ENCODE measurements at regions not wholly inside any gene's neighbourhood (a gene's known extent, or its start where the extent isn't known, plus 50 kb on each side); places are given as distances from the start of the nearest gene placed in this dataset.

DNA sequence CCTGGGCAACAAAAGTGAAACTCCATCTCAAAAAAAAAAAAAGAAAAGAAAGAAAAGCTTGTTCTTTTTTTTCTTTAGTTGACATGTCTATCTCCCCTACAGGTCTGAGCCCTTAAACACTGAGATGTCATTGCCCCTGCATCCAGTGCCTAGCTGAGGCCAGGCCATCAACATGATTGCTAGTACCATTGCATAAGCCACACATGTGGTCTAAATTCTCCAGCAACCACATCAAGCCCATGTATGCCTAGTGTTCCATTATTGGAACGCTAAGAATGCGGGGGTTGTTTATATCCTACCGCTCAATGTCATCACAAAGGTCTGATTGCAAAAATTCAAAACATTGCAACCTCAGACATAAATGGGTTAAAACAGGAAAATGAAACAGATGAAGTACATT is 62.7 kb downstream of the NPTX2 start:
- no peak for DNase-seq (ENCODE audit: low read depth in 2 of 2)

GRCh38 chr7:98681511-98681910 is 64.4 kb downstream of the NPTX2 start:
- DNase-seq (ENCODE audit: low read depth in 2 of 2): no peak

GRCh38 chr7:98681951-98682350 is 64.9 kb downstream of the NPTX2 start:
- peak in 1 of 2 donors; percentile 14 for DNase-seq (ENCODE audit: low read depth in 2 of 2)

GRCh38 chr7:98683514-98683913 is 66.4 kb downstream of the NPTX2 start:
- DNase-seq (ENCODE audit: low read depth in 2 of 2): no peak

DNA sequence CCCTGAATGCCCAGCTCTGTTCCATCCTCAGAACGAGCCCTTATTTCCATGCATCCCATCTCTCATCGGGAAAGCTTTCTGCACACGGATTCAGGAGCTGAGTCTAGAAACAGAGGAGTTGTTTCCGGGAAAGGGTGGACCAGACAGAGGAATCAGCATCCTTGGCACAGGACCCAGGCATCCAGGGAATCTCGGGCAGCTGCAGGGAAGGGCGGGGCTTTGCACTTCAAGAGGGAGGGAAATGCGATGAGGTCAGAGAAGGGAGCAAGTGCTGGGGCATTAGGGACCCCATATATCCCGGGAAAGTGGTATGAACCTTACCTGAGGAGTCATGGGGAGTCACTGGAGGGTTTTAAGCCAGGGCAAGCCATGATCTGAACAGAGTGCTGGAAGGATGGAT is 68.5 kb downstream of the NPTX2 start:
- DNase-seq (ENCODE audit: low read depth in 2 of 2): no peak

GRCh38 chr7:98686466-98687080 is 69.5 kb downstream of the NPTX2 start:
- DNase-seq (ENCODE audit: low read depth in 2 of 2): no peak

- DNase-seq (ENCODE audit: low read depth in 2 of 2): no peak
These were observed 70.1 kb downstream of the NPTX2 start for GRCh38 chr7:98687111-98687751.

DNA sequence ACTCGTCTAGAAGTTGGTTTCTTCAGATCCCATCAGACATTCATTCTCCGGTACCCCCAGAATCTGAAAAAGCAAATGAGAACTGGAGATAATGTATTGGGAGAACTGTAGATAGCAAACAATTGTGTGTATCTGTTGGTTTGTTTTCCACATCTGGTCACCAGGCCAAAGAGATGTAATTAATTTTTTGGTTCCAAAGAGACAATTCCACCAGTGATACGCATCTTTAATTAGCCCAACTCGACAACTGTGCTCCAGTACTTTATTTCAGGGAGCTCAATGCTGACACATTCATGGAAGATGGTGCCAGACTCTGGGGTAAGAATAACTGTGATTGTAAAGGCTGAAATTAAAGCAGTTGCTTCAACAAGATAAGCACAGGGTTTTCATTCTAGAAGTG is 74.5 kb downstream of the NPTX2 start:
- DNase-seq (ENCODE audit: low read depth in 2 of 2): no peak

DNA sequence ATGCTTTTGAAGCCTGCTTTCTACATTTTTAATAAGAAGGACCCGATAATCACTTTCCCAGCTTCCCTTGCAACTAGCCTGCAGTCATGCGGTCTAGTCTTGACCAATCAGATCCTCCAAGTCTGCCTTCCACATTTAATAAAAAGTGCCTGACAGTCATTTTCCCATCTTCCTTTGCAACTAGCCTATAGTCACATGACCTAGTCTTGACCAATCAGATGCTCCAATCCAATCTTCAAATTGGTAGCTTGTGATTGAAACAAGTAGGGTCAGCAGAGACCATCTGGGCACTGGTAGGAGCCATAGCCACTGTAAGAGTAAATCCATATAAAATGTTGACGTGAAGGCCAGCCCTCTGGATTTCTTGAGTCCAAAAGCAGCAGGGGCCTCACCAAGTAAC is 80.0 kb downstream of the NPTX2 start:
- DNase-seq (ENCODE audit: low read depth in 2 of 2): no peak

DNA sequence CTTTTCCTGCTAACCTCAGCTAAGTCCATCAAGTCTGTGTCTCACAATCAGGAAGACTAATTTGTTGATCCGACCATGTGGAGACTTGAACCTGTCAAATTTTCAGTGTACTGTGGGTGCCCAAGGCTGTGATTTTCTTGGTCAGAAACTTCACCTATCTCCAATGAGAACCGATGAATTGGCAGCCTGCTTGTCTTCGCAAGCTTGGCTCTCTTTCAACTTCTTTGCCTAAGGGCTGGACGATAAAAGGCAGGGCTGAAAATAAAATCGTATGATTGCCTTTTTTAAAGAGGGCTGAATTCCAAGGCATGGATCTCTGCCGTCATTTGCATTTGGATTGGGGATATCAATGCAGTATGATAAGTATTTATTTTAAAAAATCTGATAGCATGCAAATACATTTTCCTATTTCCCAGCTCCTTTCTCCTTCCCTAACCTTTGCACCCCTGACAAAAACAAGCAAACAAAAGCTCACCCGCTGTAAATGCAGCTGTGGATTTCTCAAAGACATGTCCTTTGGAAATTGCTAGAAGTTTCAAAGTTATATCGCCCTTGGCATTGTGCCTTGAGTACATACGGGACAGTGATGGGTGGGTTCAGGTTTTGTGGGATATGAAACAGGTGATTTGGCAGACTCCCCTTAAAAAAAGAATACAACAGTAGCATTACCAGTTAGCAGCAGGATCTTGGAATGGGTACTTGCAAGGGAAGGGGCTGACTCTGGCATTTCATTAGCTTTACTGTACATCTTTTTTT is 80.6 kb downstream of the NPTX2 start:
- no peak for DNase-seq (ENCODE audit: low read depth in 2 of 2)

DNA sequence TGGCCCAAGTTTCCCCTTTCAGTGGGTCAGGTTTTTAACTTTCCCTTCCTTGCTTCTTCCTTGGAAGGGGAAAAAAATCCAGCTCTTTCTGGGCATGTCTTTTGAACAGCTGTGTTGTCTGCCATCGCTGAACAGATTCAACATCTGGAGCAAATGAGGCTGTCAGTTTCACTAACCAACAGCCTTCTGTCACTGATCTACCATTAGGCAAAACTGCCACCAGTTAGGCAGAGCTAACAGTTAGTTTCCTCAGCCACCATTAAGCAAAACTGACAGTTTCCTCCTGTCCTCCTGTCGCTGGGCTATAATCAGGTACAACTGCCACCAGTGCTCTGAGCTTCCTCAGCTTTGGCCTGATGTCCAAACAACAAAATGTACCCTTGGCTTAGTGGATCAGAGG is 81.9 kb downstream of the NPTX2 start:
- no peak for DNase-seq (ENCODE audit: low read depth in 2 of 2)

DNA sequence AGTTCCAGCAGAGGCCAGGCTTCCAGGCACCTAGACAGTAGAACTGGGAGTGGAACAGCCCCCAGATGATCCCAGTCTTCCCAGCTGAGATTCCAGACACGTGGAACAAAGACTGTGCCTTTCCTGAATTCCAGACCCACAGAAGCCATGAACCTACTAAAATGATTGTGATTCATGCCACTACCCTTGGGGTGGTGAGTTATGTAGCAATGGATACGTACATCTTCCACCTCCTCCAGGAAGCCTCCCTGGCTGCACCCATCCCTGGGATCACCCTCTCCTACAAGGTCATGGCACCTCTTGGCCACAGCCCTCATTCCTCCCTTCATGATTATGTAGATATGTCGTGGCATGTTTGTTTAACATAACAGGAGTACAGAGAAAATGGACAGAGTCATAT is 83.4 kb downstream of the NPTX2 start:
- DNase-seq (ENCODE audit: low read depth in 2 of 2): no peak

DNA sequence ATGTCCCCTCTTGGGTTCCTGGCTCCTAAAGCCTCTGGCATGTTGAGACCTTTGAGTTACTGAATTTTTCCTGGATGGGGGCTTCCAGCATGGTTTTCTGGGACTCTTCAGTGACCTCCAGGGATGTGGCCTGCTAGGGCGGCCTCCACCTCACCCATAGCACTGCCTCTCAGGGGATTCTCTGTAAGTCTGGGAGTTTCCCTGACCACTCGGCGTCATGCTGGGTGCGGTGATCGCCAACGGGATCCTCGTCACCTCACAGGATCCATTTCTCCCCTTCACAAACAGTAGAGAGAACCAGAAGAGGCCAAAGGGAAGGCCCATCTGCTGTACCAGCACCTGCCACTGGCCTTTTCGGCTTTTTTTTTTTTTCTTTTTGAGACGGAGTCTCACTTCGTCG is 84.3 kb downstream of the NPTX2 start:
- no peak for DNase-seq (ENCODE audit: low read depth in 2 of 2)

- no peak for DNase-seq (ENCODE audit: low read depth in 2 of 2)
These were observed 84.9 kb downstream of the NPTX2 start for GRCh38 chr7:98702021-98702420.

DNA sequence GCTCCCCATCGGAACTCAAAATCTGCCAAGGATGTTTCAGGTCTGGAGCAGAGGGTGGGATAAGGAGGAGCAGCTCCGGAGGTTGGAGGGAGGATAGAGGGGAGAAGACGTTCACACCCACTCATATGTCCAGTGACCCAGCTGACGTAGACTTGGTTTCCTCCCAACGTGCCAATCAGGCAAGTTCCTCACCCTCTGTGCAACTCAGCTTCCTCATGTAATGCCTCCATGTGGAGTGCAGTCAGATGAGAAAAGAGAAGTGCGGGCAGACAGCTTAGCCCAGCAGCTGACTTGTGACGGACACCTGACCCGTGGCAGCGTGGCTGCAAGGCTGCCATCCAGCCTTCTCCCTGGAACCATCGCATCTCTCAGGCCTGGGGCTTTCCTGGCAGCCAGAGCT is 86.8 kb downstream of the NPTX2 start:
- no peak for DNase-seq (ENCODE audit: low read depth in 2 of 2)

DNA sequence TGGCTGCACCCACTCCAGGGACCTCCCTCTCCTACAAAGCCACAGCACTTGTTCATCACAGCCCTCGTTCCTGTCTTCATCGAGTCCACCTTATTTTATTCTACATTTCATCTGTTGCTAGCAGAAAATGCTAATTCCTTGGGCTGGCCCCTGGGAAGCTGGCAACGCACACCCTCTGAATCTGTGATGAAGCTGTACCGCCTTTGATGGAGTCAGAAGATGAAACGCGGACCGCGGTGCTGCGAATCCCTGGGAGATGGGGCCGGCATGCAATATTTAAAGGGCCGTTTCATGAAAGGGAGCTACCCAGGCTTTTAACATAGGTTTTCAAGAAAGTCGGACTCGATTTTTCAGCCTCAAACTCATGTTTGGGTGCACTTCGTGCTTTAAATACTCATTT is 88.5 kb downstream of the NPTX2 start:
- DNase-seq (ENCODE audit: low read depth in 2 of 2): no peak

DNA sequence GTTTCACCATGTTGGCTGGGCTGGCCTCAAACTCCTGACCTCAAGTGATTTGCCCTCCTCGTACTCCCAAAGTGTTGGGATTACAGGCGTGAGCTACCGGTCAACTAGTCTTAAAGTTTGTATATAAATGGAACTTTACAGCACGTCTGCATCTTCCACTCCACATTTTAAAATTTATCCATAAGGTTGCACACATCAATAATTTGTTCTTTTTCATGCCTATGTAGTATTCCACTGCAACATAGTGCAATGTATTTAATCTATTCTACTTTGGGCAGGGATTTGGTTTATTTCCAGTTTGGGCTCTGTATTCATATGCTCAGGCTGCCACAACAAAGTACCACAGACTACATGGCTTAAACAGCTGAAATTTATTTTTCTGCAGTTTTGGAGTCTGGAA is 90.0 kb downstream of the NPTX2 start:
- DNase-seq (ENCODE audit: low read depth in 2 of 2): no peak

DNA sequence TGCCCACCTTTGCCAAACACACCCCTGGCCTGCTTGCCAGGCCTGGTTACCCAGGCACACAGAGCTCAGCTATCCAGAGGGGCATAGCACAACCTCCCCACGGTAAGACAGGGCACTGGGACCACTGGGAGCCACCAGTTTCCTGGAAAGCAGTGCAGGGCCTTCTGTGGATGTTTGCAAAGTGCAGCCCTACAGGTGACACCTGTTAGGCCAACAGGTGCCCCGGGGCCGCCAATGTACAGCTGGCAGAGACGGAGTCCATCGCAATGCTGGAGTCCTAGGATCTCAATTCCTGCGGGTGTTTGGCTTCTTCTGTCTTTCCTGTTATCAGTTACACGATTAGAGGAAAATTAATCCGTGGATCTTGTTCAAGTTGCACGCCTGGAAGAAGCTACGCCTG is 94.9 kb downstream of the NPTX2 start:
- no peak for DNase-seq (ENCODE audit: low read depth in 2 of 2)

DNA sequence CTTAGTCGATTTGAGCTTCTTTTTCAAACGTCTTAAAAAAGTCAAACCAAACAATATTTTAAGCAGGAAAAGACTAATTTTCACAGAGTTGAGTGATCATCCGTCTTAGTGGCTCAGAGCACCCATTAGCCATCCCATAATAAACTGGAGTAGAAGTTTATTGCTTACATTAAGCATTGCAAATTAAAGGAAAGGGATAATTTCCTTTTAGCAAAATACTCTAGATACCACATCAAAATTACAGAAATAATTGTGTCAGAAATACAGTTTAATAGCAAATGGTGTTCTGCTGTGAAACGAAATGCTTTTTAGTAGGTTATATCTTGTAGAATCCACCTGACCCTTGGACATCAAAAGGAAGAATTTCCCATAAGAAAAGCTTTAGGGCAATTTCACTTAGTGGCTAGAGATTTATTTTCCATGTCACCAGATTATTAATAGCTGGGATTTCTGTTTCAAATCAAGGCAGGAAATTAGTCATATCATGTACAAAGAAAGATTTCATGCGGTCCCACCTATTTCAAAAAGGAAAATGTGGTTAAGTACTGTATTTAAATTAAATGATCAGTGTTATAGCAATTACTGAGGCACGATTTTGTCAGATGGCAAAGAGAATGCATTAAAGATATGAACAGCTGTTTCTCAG is 96.2 kb downstream of the NPTX2 start:
- DNase-seq (ENCODE audit: low read depth in 2 of 2): peak in 1 of 2 donors; percentile 31

DNA sequence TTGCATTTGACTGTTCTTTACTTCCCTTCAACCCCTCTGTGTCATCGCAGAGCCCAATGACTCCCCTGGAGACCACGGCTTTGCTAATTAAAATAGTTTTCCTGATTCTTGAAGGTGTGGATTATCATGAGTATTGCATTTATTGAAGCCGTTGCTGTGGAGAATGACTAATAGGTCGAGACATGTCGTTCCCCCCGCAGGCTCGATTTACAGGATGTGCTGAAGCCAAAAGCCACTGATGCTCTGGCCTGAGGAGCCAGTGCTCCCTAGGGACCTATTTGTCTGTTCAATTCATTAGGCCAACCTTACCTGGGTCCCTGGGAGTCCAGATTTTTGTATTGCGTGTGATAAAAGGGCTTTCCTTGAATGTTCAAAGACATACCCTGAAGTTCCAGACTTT is 102.3 kb downstream of the NPTX2 start:
- DNase-seq (ENCODE audit: low read depth in 2 of 2): no peak

DNA sequence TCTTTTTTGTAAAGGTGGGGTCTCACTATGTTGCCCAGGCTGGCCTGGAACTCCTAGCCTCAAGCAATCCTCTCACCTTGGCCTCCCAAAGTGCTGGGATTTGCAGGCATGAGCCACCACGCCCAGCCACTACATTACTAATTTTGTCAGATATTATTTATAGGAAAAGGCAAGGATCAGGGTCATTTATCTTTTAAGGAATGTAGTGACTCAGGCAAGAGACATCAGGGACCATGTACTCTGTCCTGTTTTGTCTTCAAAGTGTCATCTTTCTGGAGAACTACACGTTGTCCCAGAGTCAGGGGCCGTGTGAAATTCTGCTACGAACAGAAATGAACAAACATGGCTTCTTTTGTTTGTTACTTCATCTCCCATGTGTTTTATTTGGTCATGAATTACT is 105.3 kb downstream of the NPTX2 start:
- no peak for DNase-seq (ENCODE audit: low read depth in 2 of 2)

DNA sequence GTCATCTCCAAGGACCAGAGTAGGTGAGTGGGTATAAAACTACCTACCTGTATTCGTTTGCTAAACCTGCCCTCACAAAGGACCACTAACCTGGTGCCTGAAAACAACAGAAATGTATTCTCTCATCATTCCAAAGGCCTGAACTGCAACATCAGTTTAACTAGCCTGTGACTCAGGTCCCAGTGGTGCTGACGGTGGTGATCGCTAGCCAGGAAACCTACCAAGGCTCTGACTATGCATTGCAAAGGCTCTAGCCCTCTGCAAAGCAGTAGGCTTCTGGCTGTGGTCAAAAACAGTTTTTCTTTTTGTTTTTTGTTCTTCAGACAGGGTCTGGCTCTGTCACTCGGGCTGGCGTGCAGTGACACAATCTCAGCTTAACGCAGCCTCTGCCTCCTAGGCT is 107.5 kb downstream of the NPTX2 start:
- no peak for DNase-seq (ENCODE audit: low read depth in 2 of 2)
